Liver (tissue), 7 donors: ENCODE measurements at regions not wholly inside any gene's neighbourhood (a gene's known extent, or its start where the extent isn't known, plus 50 kb on each side); places are given as distances from the start of the nearest gene placed in this dataset.

Experiments
- DNase-seq: peaks from one replicate; pipeline ENCODE4 v3.0.0-alpha.2; 2017; ENCODE audit warnings: low spot score
- H3K27ac ChIP-seq, 2 donors: one replicate each; pipeline ENCODE4 v1.7.0; 2013; ENCODE audit warnings: inconsistent platforms in 2 of 2, low read length in 2 of 2, control low read depth in 1 of 2, low read depth in 1 of 2, mild to moderate bottlenecking in 1 of 2
- H3K27me3 ChIP-seq, 4 donors: one replicate each; pipeline versions ENCODE4 v1.6.1 to v1.7.0; 2013; ENCODE audit warnings: low read length in 3 of 4, inconsistent platforms in 1 of 4, mild to moderate bottlenecking in 1 of 4, moderate library complexity in 1 of 4; ENCODE audit not compliant: control insufficient read depth in 4 of 4, insufficient read depth in 4 of 4
- H3K36me3 ChIP-seq, 4 donors: one replicate each; pipeline versions ENCODE4 v1.6.1 to v1.7.0; 2013; ENCODE audit warnings: low read length in 3 of 4, mild to moderate bottlenecking in 3 of 4, low read depth in 1 of 4, moderate library complexity in 1 of 4; ENCODE audit not compliant: control insufficient read depth in 4 of 4, insufficient read depth in 3 of 4
- H3K4me1 ChIP-seq, 4 donors: one replicate each; pipeline versions ENCODE4 v1.6.1 to v1.7.0; 2013; ENCODE audit warnings: low read length in 3 of 4, mild to moderate bottlenecking in 3 of 4, moderate library complexity in 1 of 4; ENCODE audit not compliant: control insufficient read depth in 4 of 4, insufficient read depth in 4 of 4
- H3K4me3 ChIP-seq, 3 donors: one replicate each; pipeline versions ENCODE4 v1.6.1 to v1.7.0; 2013; ENCODE audit warnings: low read length in 3 of 3, control low read depth in 1 of 3, low read depth in 1 of 3, mild to moderate bottlenecking in 1 of 3
- H3K9ac ChIP-seq, 2 donors: one replicate each; pipeline ENCODE4 v1.7.0; 2013; ENCODE audit warnings: low read length in 2 of 2, mild to moderate bottlenecking in 2 of 2, moderate library complexity in 2 of 2, control low read depth in 1 of 2, low read depth in 1 of 2
- H3K9me3 ChIP-seq, 4 donors: one replicate each; pipeline versions ENCODE4 v1.6.1 to v1.7.0; 2013; ENCODE audit warnings: low read length in 3 of 4; ENCODE audit not compliant: control insufficient read depth in 4 of 4
- FOXA2 ChIP-seq: IDR thresholded peaks from 2 replicates; pipeline ENCODE4 v1.6.1; 2016; ENCODE audit warnings: antibody characterized with exemption
- HNF4A ChIP-seq, 2 donors: conservative IDR thresholded peaks; 2 replicates each; pipeline ENCODE4 v1.6.1; 2016; ENCODE audit warnings: antibody characterized with exemption in 2 of 2, mild to moderate bottlenecking in 2 of 2
- RXRA ChIP-seq, 2 donors: IDR thresholded peaks; 2 replicates each; pipeline ENCODE4 v1.6.1; 2017 to 2018; ENCODE audit warnings: antibody characterized with exemption in 2 of 2, mild to moderate bottlenecking in 1 of 2
- SP1 ChIP-seq: IDR thresholded peaks from 2 replicates; pipeline ENCODE4 v1.6.1; 2018; ENCODE audit warnings: antibody characterized with exemption, mild to moderate bottlenecking
- YY1 ChIP-seq: IDR thresholded peaks from 2 replicates; pipeline ENCODE4 v1.6.1; 2016; ENCODE audit warnings: antibody characterized with exemption, mild to moderate bottlenecking
- WGBS: extraction: QIAGEN DNeasy Blood & Tissue Kit; methylation state at CpG from one replicate; pipeline ENCODE4 v1.1.7; 2013; 5-methylcytosine and 5-hydroxymethylcytosine counted together
- TF ChIP-seq, protein P1 (sequence below): IDR thresholded peaks from 2 replicates; pipeline ENCODE4 v1.6.1; 2016; ENCODE audit warnings: antibody characterized with exemption, mild to moderate bottlenecking
- donor health status: healthy.
- donor health status: healthy.
- donor health status: healthy.
- donor health status: healthy.

DNA sequence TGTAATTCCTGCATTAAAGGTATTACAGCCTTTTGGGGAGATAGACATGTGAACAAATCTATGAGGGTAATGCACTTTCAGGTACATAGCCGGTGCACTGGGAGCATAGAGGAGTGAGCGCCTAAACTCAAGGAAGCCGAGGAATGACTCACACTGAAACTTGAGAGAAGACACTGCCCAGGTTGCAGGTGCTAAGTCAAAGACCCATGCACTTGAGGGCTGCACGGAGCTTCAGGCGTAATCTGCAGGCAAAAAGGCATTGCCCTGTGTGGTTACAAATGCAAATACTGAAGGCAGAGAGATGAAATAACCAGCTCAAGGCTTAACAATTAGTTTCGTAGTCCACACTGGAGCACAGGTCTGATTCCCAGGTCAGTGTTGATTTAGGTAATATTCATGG lies 51.0 kb upstream of the OSBPL3 start:
- H3K27me3 ChIP-seq = no peaks in the 10 kb centered on the region
- H3K27ac ChIP-seq = no peak overlapping the region
- WGBS = 71% methylated on average over 6 of the region's 6 CpGs
- no peak overlapping the region for H3K9ac ChIP-seq
- no peak for DNase-seq
- no peaks in the 10 kb centered on the region for H3K36me3 ChIP-seq
- H3K4me3 ChIP-seq = no peak overlapping the region
- H3K4me1 ChIP-seq = no peaks in the 10 kb centered on the region
- TF ChIP-seq, protein P1, sequence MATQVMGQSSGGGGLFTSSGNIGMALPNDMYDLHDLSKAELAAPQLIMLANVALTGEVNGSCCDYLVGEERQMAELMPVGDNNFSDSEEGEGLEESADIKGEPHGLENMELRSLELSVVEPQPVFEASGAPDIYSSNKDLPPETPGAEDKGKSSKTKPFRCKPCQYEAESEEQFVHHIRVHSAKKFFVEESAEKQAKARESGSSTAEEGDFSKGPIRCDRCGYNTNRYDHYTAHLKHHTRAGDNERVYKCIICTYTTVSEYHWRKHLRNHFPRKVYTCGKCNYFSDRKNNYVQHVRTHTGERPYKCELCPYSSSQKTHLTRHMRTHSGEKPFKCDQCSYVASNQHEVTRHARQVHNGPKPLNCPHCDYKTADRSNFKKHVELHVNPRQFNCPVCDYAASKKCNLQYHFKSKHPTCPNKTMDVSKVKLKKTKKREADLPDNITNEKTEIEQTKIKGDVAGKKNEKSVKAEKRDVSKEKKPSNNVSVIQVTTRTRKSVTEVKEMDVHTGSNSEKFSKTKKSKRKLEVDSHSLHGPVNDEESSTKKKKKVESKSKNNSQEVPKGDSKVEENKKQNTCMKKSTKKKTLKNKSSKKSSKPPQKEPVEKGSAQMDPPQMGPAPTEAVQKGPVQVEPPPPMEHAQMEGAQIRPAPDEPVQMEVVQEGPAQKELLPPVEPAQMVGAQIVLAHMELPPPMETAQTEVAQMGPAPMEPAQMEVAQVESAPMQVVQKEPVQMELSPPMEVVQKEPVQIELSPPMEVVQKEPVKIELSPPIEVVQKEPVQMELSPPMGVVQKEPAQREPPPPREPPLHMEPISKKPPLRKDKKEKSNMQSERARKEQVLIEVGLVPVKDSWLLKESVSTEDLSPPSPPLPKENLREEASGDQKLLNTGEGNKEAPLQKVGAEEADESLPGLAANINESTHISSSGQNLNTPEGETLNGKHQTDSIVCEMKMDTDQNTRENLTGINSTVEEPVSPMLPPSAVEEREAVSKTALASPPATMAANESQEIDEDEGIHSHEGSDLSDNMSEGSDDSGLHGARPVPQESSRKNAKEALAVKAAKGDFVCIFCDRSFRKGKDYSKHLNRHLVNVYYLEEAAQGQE = no peak
- no peak for TF ChIP-seq YY1
- no peak for TF ChIP-seq HNF4A (conservative IDR thresholded peaks at IDR 0.05)
- TF ChIP-seq SP1 = no peak
- no peak for TF ChIP-seq FOXA2
- no peak for TF ChIP-seq RXRA (IDR thresholded peaks at IDR 0.05)
- peaks cover 0 to 4% (median 0%) of the 10 kb centered on the region in 4 donors for H3K9me3 ChIP-seq
